ENCODE measurements at regions not wholly inside any gene's neighbourhood (a gene's known extent, or its start where the extent isn't known, plus 50 kb on each side); places are given as distances from the start of the nearest gene placed in this dataset.

DNA sequence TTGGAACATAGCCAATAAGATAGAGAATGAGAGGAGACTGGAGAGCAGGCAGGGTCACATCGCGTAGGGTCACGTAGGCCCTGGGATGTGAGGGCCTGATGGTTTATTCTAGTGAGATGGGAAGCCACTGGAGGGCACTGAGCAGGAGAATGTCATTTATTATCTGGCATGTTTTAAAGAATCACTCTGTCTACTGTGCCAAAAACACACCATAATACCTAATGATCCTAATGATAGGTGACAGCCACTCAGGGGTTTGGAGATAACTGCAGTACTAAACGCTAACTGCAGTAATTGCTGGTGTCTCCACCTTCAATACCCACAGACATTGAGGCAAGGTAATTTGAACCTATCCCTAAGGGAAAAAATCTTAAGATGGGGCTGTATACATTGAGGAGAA, 185.4 kb downstream of the TTLL7 start:
- H3K27me3 ChIP-seq (ENCODE audit: control insufficient read depth in 1 of 2, insufficient read depth in 2 of 2, low read length in 2 of 2): no peaks in the 10 kb centered on the region
- no peaks in the 10 kb centered on the region for H3K36me3 ChIP-seq (ENCODE audit: control insufficient read depth in 2 of 2, insufficient read depth in 2 of 2, low read length in 1 of 2)
- no peaks in the 10 kb centered on the region for H3K9me3 ChIP-seq (ENCODE audit: control insufficient read depth in 2 of 2, insufficient read depth in 1 of 2, low read depth in 1 of 2, low read length in 1 of 2)
- WGBS, 2 donors: 91 to 96% methylated on average over 4 of the region's 4 CpGs
- H3K4me1 ChIP-seq (ENCODE audit: control insufficient read depth in 2 of 2, insufficient read depth in 2 of 2, low read length in 1 of 2): no peaks in the 10 kb centered on the region
- no peak overlapping the region for H3K27ac ChIP-seq (ENCODE audit: low read depth in 2 of 2, low read length in 1 of 2)
- no peak overlapping the region for H3K4me3 ChIP-seq (ENCODE audit: low read depth in 1 of 2, low read length in 2 of 2)

GRCh38 chr1:83810144-83810543, 188.8 kb downstream of the TTLL7 start:
- 86% methylated on average over 4 of the region's 4 CpGs for WGBS, 2 donors
- no peak overlapping the region for H3K4me3 ChIP-seq (ENCODE audit: low read depth in 1 of 2, low read length in 2 of 2)
- no peaks in the 10 kb centered on the region for H3K27me3 ChIP-seq (ENCODE audit: control insufficient read depth in 1 of 2, insufficient read depth in 2 of 2, low read length in 2 of 2)
- no peaks in the 10 kb centered on the region for H3K4me1 ChIP-seq (ENCODE audit: control insufficient read depth in 2 of 2, insufficient read depth in 2 of 2, low read length in 1 of 2)
- no peak overlapping the region for H3K27ac ChIP-seq (ENCODE audit: low read depth in 2 of 2, low read length in 1 of 2)
- no peaks in the 10 kb centered on the region for H3K36me3 ChIP-seq (ENCODE audit: control insufficient read depth in 2 of 2, insufficient read depth in 2 of 2, low read length in 1 of 2)
- H3K9me3 ChIP-seq (ENCODE audit: control insufficient read depth in 2 of 2, insufficient read depth in 1 of 2, low read depth in 1 of 2, low read length in 1 of 2): no peaks in the 10 kb centered on the region

GRCh38 chr1:83808536-83808935, 190.4 kb downstream of the TTLL7 start:
- Histone ChIP-seq H3K4me1 (ENCODE audit: control insufficient read depth in 2 of 2, insufficient read depth in 2 of 2, low read length in 1 of 2) (no peaks in the 10 kb centered on the region), H3K27me3 (ENCODE audit: control insufficient read depth in 1 of 2, insufficient read depth in 2 of 2, low read length in 2 of 2) (no peaks in the 10 kb centered on the region), H3K9me3 (ENCODE audit: control insufficient read depth in 2 of 2, insufficient read depth in 1 of 2, low read depth in 1 of 2, low read length in 1 of 2) (no peaks in the 10 kb centered on the region), H3K36me3 (ENCODE audit: control insufficient read depth in 2 of 2, insufficient read depth in 2 of 2, low read length in 1 of 2) (no peaks in the 10 kb centered on the region), H3K4me3 (ENCODE audit: low read depth in 1 of 2, low read length in 2 of 2) (no peak overlapping the region), H3K27ac (ENCODE audit: low read depth in 2 of 2, low read length in 1 of 2) (no peak overlapping the region)

DNA sequence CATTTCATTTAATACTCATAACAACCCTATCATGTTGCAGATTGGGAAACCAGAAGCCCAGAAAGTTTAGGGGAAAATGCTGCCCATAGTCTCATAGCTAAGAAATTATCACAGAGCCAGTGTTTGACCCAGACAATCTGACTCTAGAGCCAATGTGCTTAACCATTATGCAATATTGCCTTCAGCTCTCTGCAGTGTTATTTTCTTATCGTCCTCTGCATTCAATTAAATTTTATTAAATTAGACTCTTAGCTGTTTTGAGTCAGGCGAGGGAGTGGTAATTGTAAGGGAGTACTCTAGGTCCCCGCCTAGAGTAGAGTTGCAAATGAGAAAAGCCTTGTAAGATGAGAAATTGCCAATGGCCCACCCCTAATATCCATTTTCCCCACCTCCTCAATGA, 191.1 kb downstream of the TTLL7 start:
- Histone ChIP-seq H3K4me1 (ENCODE audit: control insufficient read depth in 2 of 2, insufficient read depth in 2 of 2, low read length in 1 of 2) (no peaks in the 10 kb centered on the region), H3K4me3 (ENCODE audit: low read depth in 1 of 2, low read length in 2 of 2) (no peak overlapping the region), H3K27me3 (ENCODE audit: control insufficient read depth in 1 of 2, insufficient read depth in 2 of 2, low read length in 2 of 2) (no peaks in the 10 kb centered on the region), H3K27ac (ENCODE audit: low read depth in 2 of 2, low read length in 1 of 2) (no peak overlapping the region), H3K9me3 (ENCODE audit: control insufficient read depth in 2 of 2, insufficient read depth in 1 of 2, low read depth in 1 of 2, low read length in 1 of 2) (no peaks in the 10 kb centered on the region), H3K36me3 (ENCODE audit: control insufficient read depth in 2 of 2, insufficient read depth in 2 of 2, low read length in 1 of 2) (no peaks in the 10 kb centered on the region)
- WGBS, 2 donors: 90 to 92% methylated on average over 3 of the region's 3 CpGs

- no peaks in the 10 kb centered on the region for H3K9me3 ChIP-seq (ENCODE audit: control insufficient read depth in 2 of 2, insufficient read depth in 1 of 2, low read depth in 1 of 2, low read length in 1 of 2)
- 85 to 86% methylated on average over 1 of the region's 1 CpG for WGBS, 2 donors
Observed at GRCh38 chr1:83807231-83807630, 191.7 kb downstream of the TTLL7 start.

DNA sequence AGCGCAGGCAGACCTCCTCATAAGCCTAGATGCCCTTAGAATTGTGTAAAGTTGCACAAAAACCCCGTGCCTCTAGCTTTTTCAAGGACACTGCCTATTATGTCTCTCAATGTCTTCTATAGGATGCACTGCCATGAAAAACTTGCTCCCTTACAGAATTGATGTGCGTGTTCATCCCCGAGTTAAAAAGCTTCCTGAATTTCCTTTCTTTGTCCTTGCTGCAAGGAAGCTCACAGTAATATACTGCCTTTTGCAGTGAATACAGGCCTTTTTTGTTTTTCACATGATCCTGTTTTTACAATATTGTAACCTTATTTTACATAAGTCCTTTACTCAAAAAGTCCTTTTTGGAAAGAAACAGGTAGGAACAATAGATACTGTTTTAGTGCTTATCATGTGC, 193.0 kb downstream of the TTLL7 start:
- Histone ChIP-seq H3K4me1 (ENCODE audit: control insufficient read depth in 2 of 2, insufficient read depth in 2 of 2, low read length in 1 of 2) (no peaks in the 10 kb centered on the region), H3K27me3 (ENCODE audit: control insufficient read depth in 1 of 2, insufficient read depth in 2 of 2, low read length in 2 of 2) (no peaks in the 10 kb centered on the region), H3K27ac (ENCODE audit: low read depth in 2 of 2, low read length in 1 of 2) (no peak overlapping the region), H3K36me3 (ENCODE audit: control insufficient read depth in 2 of 2, insufficient read depth in 2 of 2, low read length in 1 of 2) (no peaks in the 10 kb centered on the region), H3K4me3 (ENCODE audit: low read depth in 1 of 2, low read length in 2 of 2) (no peak overlapping the region), H3K9me3 (ENCODE audit: control insufficient read depth in 2 of 2, insufficient read depth in 1 of 2, low read depth in 1 of 2, low read length in 1 of 2) (no peaks in the 10 kb centered on the region)
- 91 to 93% methylated on average over 4 of the region's 4 CpGs for WGBS, 2 donors

More at GRCh38 chr1:83807231-83807630, 191.7 kb downstream of the TTLL7 start:
- Histone ChIP-seq H3K27ac (ENCODE audit: low read depth in 2 of 2, low read length in 1 of 2) (no peak overlapping the region), H3K4me3 (ENCODE audit: low read depth in 1 of 2, low read length in 2 of 2) (no peak overlapping the region), H3K4me1 (ENCODE audit: control insufficient read depth in 2 of 2, insufficient read depth in 2 of 2, low read length in 1 of 2) (no peaks in the 10 kb centered on the region), H3K27me3 (ENCODE audit: control insufficient read depth in 1 of 2, insufficient read depth in 2 of 2, low read length in 2 of 2) (no peaks in the 10 kb centered on the region), H3K36me3 (ENCODE audit: control insufficient read depth in 2 of 2, insufficient read depth in 2 of 2, low read length in 1 of 2) (no peaks in the 10 kb centered on the region)

- Histone ChIP-seq H3K4me3 (ENCODE audit: low read depth in 1 of 2, low read length in 2 of 2) (no peak overlapping the region), H3K9me3 (ENCODE audit: control insufficient read depth in 2 of 2, insufficient read depth in 1 of 2, low read depth in 1 of 2, low read length in 1 of 2) (no peaks in the 10 kb centered on the region), H3K4me1 (ENCODE audit: control insufficient read depth in 2 of 2, insufficient read depth in 2 of 2, low read length in 1 of 2) (no peaks in the 10 kb centered on the region), H3K27ac (ENCODE audit: low read depth in 2 of 2, low read length in 1 of 2) (no peak overlapping the region), H3K27me3 (ENCODE audit: control insufficient read depth in 1 of 2, insufficient read depth in 2 of 2, low read length in 2 of 2) (no peaks in the 10 kb centered on the region), H3K36me3 (ENCODE audit: control insufficient read depth in 2 of 2, insufficient read depth in 2 of 2, low read length in 1 of 2) (no peaks in the 10 kb centered on the region)
- 60 to 69% methylated on average over 8 of the region's 8 CpGs for WGBS, 2 donors
Observed at GRCh38 chr1:83802460-83803152, 196.3 kb downstream of the TTLL7 start.

- 70 to 71% methylated on average over 3 of the region's 3 CpGs for WGBS, 2 donors
Observed at GRCh38 chr1:83802023-83802422, 196.9 kb downstream of the TTLL7 start.

DNA sequence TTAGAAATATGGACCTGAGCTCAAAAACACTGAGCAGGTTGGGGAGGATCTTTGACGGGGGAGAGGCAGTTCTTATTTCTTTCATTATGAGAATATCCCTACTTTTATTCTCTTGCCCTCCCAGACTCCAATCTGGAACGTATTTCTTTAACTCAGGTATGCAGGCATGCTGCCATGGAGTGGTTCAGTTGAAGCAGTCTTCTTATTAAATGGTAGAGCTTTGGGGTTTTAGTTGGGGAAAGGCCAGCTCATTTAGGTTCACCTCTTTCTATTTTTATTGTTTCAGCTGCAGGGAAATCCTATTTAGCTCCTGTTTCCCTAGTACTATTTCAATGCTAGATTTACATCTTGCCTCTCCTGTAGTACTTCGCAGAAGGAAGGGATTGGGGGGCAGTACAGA, 198.9 kb downstream of the TTLL7 start:
- 39 to 67% methylated on average over 3 of the region's 3 CpGs for WGBS, 2 donors
- no peaks in the 10 kb centered on the region for H3K27me3 ChIP-seq (ENCODE audit: control insufficient read depth in 1 of 2, insufficient read depth in 2 of 2, low read length in 2 of 2)
- H3K4me1 ChIP-seq (ENCODE audit: control insufficient read depth in 2 of 2, insufficient read depth in 2 of 2, low read length in 1 of 2): no peaks in the 10 kb centered on the region
- H3K9me3 ChIP-seq (ENCODE audit: control insufficient read depth in 2 of 2, insufficient read depth in 1 of 2, low read depth in 1 of 2, low read length in 1 of 2): no peaks in the 10 kb centered on the region
- H3K36me3 ChIP-seq (ENCODE audit: control insufficient read depth in 2 of 2, insufficient read depth in 2 of 2, low read length in 1 of 2): no peaks in the 10 kb centered on the region
- no peak overlapping the region for H3K27ac ChIP-seq (ENCODE audit: low read depth in 2 of 2, low read length in 1 of 2)
- H3K4me3 ChIP-seq (ENCODE audit: low read depth in 1 of 2, low read length in 2 of 2): no peak overlapping the region

More at GRCh38 chr1:83802023-83802422, 196.9 kb downstream of the TTLL7 start:
- Histone ChIP-seq H3K27me3 (ENCODE audit: control insufficient read depth in 1 of 2, insufficient read depth in 2 of 2, low read length in 2 of 2) (no peaks in the 10 kb centered on the region), H3K9me3 (ENCODE audit: control insufficient read depth in 2 of 2, insufficient read depth in 1 of 2, low read depth in 1 of 2, low read length in 1 of 2) (no peaks in the 10 kb centered on the region), H3K27ac (ENCODE audit: low read depth in 2 of 2, low read length in 1 of 2) (no peak overlapping the region), H3K36me3 (ENCODE audit: control insufficient read depth in 2 of 2, insufficient read depth in 2 of 2, low read length in 1 of 2) (no peaks in the 10 kb centered on the region), H3K4me3 (ENCODE audit: low read depth in 1 of 2, low read length in 2 of 2) (no peak overlapping the region), H3K4me1 (ENCODE audit: control insufficient read depth in 2 of 2, insufficient read depth in 2 of 2, low read length in 1 of 2) (no peaks in the 10 kb centered on the region)

DNA sequence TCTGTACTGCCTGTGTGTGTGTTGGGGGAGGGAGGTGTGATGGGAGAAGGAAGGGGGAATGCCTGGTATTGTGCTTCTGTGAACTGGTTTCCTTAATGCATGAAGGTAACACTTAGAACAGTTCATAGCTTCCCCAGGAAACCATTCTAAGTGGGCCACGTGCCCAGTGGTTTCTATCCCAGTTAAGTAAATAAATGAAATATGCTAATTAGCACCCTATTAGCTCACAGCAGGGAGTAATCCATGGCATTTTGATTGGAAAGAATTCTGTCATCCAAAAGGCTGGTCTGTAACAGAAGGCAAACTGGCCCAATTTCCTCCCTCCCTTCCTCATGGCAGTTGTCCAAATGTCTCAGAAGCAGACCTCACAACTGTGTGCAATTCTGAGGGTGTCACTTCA, 199.3 kb downstream of the TTLL7 start:
- 24 to 42% methylated on average over 1 of the region's 1 CpG for WGBS, 2 donors
- Histone ChIP-seq H3K27me3 (ENCODE audit: control insufficient read depth in 1 of 2, insufficient read depth in 2 of 2, low read length in 2 of 2) (no peaks in the 10 kb centered on the region), H3K27ac (ENCODE audit: low read depth in 2 of 2, low read length in 1 of 2) (no peak overlapping the region), H3K36me3 (ENCODE audit: control insufficient read depth in 2 of 2, insufficient read depth in 2 of 2, low read length in 1 of 2) (no peaks in the 10 kb centered on the region), H3K4me1 (ENCODE audit: control insufficient read depth in 2 of 2, insufficient read depth in 2 of 2, low read length in 1 of 2) (no peaks in the 10 kb centered on the region), H3K9me3 (ENCODE audit: control insufficient read depth in 2 of 2, insufficient read depth in 1 of 2, low read depth in 1 of 2, low read length in 1 of 2) (no peaks in the 10 kb centered on the region), H3K4me3 (ENCODE audit: low read depth in 1 of 2, low read length in 2 of 2) (no peak overlapping the region)

All from esophagus (tissue), 2 donors.